SKM-1 treated with dmso at 0.1 percent for 144 hours (cell line): ENCODE measurements at regions not wholly inside any gene's neighbourhood (a gene's known extent, or its start where the extent isn't known, plus 50 kb on each side); places are given as distances from the start of the nearest gene placed in this dataset.

Experiments
- DNase-seq: peaks from one replicate; lab custom pipeline; 2025; ENCODE audit not compliant: unreplicated experiment; lab: John Stamatoyannopoulos, UW

DNA sequence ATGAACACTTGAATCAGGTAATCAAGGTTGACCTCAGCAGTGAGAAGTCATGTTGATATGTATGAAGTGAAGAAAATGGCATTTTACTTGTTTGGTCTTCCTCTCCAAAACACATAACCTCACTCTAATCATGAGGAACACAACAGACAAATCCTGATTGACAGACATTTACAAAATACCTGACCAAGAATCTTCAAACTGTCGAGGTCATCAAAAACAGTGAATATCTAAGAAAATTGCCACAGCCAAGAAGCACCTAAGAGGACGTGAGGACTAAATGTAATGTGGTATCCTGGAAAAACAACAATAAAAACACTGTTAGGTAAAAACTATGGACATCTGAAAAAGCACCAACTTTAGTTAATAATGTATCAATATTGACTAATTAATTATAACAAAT, 129.5 kb upstream of the MAGEB18 start:
- no peak for DNase-seq

DNA sequence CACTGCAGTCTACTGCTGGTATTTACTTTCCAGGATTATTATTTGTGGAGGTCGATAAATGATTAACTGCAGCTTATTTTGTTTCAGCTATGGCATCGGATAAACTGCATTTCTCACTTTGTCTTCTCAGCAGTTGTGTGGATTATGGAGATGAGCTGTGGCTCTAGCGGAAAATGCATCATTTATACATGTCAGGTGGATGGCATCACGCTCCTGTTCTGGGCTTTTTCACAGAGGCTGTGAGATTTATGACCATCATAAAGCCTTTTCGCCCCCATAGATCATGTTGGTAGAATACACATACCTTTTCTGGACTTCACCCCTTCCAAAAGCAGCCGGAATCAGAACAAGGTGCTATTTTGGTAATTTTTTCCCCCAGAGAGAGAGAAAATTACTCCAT, 118.8 kb upstream of the MAGEB18 start:
- DNase-seq: no peak

DNA sequence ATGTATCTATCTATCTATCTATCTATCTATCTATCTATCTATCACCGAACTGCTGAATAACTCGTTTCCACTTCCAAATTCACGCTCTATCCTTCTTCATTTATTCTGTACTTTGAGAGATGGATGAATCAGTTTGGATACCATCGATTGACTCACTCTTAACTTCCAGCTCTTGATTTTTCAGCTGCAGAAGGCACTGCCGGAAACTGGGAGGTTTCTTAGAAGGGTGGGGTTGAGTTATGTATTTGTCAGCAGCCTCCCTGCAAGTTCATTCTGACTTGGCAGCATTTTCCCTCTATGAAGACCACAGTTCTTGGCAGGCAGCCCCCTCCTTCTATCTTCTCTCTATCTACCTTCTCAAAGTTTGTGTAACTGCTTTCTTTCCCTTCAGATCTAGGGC, 112.0 kb upstream of the MAGEB18 start:
- DNase-seq: no peak

DNA sequence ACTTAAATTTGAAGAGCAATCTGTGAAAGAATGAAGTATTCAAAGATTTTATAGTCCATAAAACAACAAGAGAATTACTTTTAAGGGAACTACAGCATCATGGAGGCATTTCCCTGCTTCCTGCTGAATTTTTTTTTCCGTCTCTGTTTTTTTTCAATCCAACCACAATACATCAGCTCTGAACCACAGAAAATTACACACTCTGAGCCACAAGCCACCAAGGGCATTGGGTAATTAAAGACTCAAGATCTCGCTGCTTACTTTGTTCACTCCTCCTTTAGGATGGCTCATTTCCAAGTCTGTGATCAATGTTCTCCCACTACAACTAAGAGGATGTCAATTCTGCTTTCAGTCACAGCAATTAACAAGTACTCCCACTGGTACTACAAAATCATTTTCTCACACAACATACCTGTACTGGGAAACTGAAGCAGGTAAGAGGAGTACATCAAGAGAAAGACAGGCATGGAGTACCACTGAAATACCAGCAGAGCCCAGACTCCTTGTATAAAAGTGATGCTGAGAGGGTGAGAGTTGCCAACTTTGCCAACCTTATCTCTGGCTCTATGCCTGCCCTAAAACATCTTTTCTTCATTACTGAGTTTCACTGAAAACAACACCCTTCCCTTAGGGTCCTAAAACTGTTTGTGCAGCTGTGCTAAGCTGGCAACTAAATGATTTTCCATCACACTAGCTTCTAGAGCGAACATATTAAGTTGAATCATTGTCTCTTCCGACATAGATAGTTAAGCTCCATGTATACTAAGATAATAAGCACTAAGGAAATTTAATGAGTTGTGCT, 105.8 kb upstream of the MAGEB18 start:
- DNase-seq: no peak

DNA sequence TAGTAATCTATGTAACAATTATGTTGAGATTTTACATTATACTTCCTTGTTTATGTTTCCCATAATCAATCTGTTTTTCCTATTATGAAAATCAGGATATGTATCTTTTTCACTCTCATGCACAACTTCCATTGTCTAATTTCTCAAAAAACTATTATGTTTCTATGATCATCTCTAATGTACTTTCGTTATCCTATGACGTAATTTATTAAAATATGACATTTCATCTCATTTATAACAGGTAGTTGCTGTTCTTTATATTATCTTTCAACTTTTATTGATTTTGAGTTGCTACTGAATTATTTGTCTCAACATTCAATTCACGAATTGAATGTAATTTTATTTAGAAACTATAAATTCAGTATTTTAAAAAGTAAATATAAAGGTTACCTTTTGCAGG, 100.8 kb upstream of the MAGEB18 start:
- no peak for DNase-seq

DNA sequence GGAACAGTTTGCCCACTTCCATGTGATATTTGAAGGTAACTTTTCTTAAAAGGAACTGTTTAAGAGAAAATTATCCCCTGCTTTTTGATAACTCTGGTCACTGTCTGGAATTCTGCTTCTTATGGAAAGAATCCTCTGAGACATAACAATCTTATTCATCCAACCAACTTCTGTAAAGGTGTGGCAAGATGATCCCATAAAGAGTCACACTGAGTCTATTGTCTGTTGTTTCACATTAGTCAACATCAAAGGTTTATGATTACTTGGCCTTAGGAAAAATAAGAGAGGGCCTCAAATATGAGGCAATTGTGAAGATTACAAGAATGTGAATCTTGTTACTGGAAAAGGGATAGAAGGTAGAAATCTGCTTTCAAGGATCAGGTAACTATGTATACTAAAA, 88.0 kb upstream of the MAGEB18 start:
- no peak for DNase-seq

DNA sequence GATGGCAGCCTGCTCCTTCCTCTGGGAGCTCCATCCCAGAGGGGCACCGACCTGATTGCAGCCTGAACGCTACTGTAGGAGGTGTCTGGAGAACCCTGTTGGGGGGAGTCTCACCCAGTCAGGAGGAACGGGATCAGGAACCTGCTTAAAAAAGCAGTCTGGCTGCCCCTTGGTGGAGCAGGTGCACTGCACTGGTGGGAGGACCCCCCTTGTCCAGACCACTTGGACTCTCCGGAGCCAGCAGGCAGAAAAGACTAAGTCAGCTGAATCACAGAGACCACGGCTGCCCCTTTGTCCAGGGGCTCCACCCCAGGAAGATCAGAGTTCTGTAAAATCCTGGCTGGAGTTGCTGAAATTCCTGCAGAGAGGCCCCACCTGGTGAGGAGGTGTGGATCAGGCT, 67.3 kb upstream of the MAGEB18 start:
- no peak for DNase-seq

DNA sequence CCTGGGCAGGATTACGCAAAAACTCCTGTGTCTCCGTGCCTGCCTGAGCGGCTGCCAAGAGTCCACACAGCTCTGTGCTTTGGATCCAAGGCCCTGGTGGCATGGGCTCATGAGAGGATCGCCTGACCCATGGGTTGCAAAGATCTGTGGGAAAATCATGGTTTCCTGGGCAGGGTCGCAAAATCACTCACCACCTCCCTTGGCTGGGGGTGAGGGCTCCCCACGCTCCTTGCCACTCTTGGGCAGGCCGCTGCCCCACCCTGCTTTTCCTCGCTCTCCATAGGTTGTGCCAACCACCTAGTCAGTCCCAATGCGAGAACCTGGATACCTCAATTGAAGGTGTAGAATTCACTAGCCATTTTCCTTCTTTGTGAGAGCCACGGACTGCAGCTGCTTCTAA, 66.5 kb upstream of the MAGEB18 start:
- no peak for DNase-seq

DNA sequence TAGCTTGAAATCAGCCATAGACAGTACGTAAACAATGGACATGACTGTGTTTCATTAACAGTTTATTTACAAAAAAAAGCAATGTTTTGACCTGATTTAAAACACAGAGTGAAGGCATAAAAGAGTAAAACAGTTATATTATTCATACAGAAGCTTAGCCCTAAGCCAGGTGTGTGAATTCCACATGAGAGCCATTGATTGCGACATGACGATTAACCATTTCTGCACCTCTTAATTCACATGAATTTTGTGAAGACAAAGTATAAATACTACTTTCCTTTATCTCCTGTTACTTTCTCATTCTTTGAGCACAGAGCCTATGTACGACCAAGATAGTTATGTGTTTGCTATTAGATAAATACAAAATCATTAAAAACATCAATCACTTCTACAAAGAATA, 55.0 kb upstream of the MAGEB18 start:
- DNase-seq: no peak
